ENCODE measurements at regions not wholly inside any gene's neighbourhood (a gene's known extent, or its start where the extent isn't known, plus 50 kb on each side); places are given as distances from the start of the nearest gene placed in this dataset.

DNA sequence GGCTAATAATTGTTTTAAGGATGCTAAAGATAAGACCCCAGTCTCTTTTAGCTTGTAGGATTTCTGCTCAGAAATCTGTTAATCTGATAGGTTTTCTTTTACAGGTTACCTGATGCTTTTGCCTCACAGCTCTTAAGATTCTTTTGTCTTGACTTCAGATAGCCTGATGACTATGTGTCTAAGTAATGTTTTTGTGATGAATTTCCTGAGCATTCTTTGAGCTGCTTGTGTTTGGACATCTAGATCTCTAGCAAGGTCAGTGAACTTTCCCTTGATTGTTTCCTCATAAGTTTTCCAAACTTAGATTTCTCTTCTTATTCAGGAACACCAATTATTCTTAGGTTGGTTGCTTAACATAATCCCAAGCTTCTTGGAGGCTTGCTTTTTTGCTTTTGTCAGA is 104.1 kb downstream of the ZNF518B start:
- TF ChIP-seq, protein P1, sequence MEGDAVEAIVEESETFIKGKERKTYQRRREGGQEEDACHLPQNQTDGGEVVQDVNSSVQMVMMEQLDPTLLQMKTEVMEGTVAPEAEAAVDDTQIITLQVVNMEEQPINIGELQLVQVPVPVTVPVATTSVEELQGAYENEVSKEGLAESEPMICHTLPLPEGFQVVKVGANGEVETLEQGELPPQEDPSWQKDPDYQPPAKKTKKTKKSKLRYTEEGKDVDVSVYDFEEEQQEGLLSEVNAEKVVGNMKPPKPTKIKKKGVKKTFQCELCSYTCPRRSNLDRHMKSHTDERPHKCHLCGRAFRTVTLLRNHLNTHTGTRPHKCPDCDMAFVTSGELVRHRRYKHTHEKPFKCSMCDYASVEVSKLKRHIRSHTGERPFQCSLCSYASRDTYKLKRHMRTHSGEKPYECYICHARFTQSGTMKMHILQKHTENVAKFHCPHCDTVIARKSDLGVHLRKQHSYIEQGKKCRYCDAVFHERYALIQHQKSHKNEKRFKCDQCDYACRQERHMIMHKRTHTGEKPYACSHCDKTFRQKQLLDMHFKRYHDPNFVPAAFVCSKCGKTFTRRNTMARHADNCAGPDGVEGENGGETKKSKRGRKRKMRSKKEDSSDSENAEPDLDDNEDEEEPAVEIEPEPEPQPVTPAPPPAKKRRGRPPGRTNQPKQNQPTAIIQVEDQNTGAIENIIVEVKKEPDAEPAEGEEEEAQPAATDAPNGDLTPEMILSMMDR (IDR thresholded peaks at IDR 0.05), result no peak
- TF ChIP-seq POLR2A (IDR thresholded peaks at IDR 0.05), result no peak

Measured in testis (tissue), 2 donors.